ENCODE measurements at regions not wholly inside any gene's neighbourhood (a gene's known extent, or its start where the extent isn't known, plus 50 kb on each side); places are given as distances from the start of the nearest gene placed in this dataset.

GRCh38 chr21:43340491-43341377, 86.2 kb downstream of the SIK1 start:
- Histone ChIP-seq H3K9me3 (no peaks in the 10 kb centered on the region), H3K4me3 (no peak overlapping the region), H3K4me1 (peaks cover 0 to 18% (median 3%) of the 10 kb centered on the region in 4 donors), H3K36me3 (no peaks in the 10 kb centered on the region), H3K27ac (no peak overlapping the region), H3K27me3 (no peaks in the 10 kb centered on the region)
- 77% methylated on average over 6 of the region's 29 CpGs for WGBS (ENCODE audit: insufficient coverage, low coverage, low lambda C conversion rate, missing lambda C conversion rate)
- intact Hi-C loops (cut with DNase I) = no loop called here
- DNase-seq (no peak), ATAC-seq (no peak)
- TF ChIP-seq CTCF (IDR thresholded peaks at IDR 0.05) (no peak), POLR2A (IDR thresholded peaks at IDR 0.05) (no peak)

GRCh38 chr21:43339668-43340067, 87.3 kb downstream of the SIK1 start:
- peaks cover 0 to 18% (median 3%) of the 10 kb centered on the region in 4 donors for H3K4me1 ChIP-seq
- ATAC-seq = peak; percentile 56 to 77 (median 66)
- H3K4me3 ChIP-seq = no peak overlapping the region
- DNase-seq = peak; percentile 67 to 76 (median 71)
- TF ChIP-seq CTCF (IDR thresholded peaks at IDR 0.05) = no peak
- TF ChIP-seq POLR2A (IDR thresholded peaks at IDR 0.05) = no peak
- intact Hi-C loops (cut with DNase I) = no loop called here
- no peaks in the 10 kb centered on the region for H3K9me3 ChIP-seq
- no peaks in the 10 kb centered on the region for H3K36me3 ChIP-seq
- WGBS (ENCODE audit: insufficient coverage, low coverage, low lambda C conversion rate, missing lambda C conversion rate) = 23% methylated on average over 10 of the region's 16 CpGs
- H3K27me3 ChIP-seq = no peaks in the 10 kb centered on the region
- H3K27ac ChIP-seq = peak overlapping the region in 1 of 3 donors; percentile 15

- no peaks in the 10 kb centered on the region for H3K9me3 ChIP-seq
- no peak overlapping the region for H3K4me3 ChIP-seq
- no peak overlapping the region for H3K27ac ChIP-seq
- intact Hi-C loops (cut with DNase I) = no loop called here
- ATAC-seq (peak in 1 of 4 donors; percentile 11), DNase-seq (no peak)
- H3K27me3 ChIP-seq = no peaks in the 10 kb centered on the region
- WGBS (ENCODE audit: insufficient coverage, low coverage, low lambda C conversion rate, missing lambda C conversion rate) = 54% methylated on average over 4 of the region's 5 CpGs
- TF ChIP-seq POLR2A (IDR thresholded peaks at IDR 0.05) = no peak
- TF ChIP-seq CTCF (IDR thresholded peaks at IDR 0.05) = no peak
- H3K4me1 ChIP-seq = peaks cover 0 to 18% (median 3%) of the 10 kb centered on the region in 4 donors
- H3K36me3 ChIP-seq = no peaks in the 10 kb centered on the region
Observed at GRCh38 chr21:43338951-43339350, 88.0 kb downstream of the SIK1 start.

GRCh38 chr21:43337901-43338655, 88.9 kb downstream of the SIK1 start:
- Histone ChIP-seq H3K4me1 (peaks cover 0 to 18% (median 0%) of the 10 kb centered on the region in 4 donors), H3K27me3 (no peaks in the 10 kb centered on the region), H3K27ac (no peak overlapping the region), H3K4me3 (no peak overlapping the region), H3K36me3 (no peaks in the 10 kb centered on the region), H3K9me3 (no peaks in the 10 kb centered on the region)
- ATAC-seq (no peak), DNase-seq (no peak)
- 88% methylated on average over 8 of the region's 18 CpGs for WGBS (ENCODE audit: insufficient coverage, low coverage, low lambda C conversion rate, missing lambda C conversion rate)
- TF ChIP-seq CTCF (IDR thresholded peaks at IDR 0.05) (no peak), POLR2A (IDR thresholded peaks at IDR 0.05) (no peak)
- intact Hi-C loops (cut with DNase I) = no loop called here
